GM12891 (cell line): ENCODE measurements at regions not wholly inside any gene's neighbourhood (a gene's known extent, or its start where the extent isn't known, plus 50 kb on each side); places are given as distances from the start of the nearest gene placed in this dataset.

Experiments used
- POLR2A ChIP-seq: IDR thresholded peaks from 2 replicates; pipeline ENCODE4 v1.6.1; 2011; ENCODE audit warnings: low read depth, low read length, control low read depth
- POLR2AphosphoS5 ChIP-seq: IDR thresholded peaks from 2 replicates; pipeline ENCODE4 v1.6.1; 2011; ENCODE audit warnings: low read depth, low read length, control low read depth
- SPI1 ChIP-seq: IDR thresholded peaks from 2 replicates; pipeline ENCODE4 v1.6.1; 2011; ENCODE audit warnings: low read depth, low read length, control low read depth
- TAF1 ChIP-seq: IDR thresholded peaks from 2 replicates; pipeline ENCODE4 v1.6.1; 2011; ENCODE audit warnings: low read depth, low read length, control low read depth

- TF ChIP-seq TAF1 (no peak), POLR2A (no peak), POLR2AphosphoS5 (no peak), SPI1 (no peak)
These were observed 102.0 kb upstream of the MYL2 start for GRCh38 chr12:111022386-111022785.
